Esophagus squamous epithelium (tissue), 5 donors: ENCODE measurements at regions not wholly inside any gene's neighbourhood (a gene's known extent, or its start where the extent isn't known, plus 50 kb on each side); places are given as distances from the start of the nearest gene placed in this dataset.

Experiments
- DNase-seq: peaks from one replicate; lab custom pipeline; 2025; lab: John Stamatoyannopoulos, UW
- H3K27ac ChIP-seq, 4 donors: fragments of 200-600 bp; sonication (generic); one replicate each; pipeline ENCODE4 v1.5.1; 2016 to 2019; ENCODE audit warnings: mild to moderate bottlenecking in 1 of 4
- H3K27me3 ChIP-seq, 4 donors: fragments of 200-600 bp; sonication (generic); 1 replicate in 3 of 4; 2 replicates in 1 of 4; pipeline versions ENCODE4 v1.5.1 to v1.6.0; 2017 to 2021; ENCODE audit warnings: antibody characterized with exemption in 1 of 4
- H3K36me3 ChIP-seq, 3 donors: fragments of 200-600 bp; sonication (generic); one replicate each; pipeline ENCODE4 v1.5.1; 2016 to 2019
- H3K4me1 ChIP-seq, 3 donors: fragments of 200-600 bp; sonication (generic); one replicate each; pipeline ENCODE4 v1.5.1; 2017 to 2019
- H3K4me3 ChIP-seq, 4 donors: fragments of 200-600 bp; sonication (generic); 1 replicate in 3 of 4; 2 replicates in 1 of 4; pipeline ENCODE4 v1.5.1; 2016 to 2019; ENCODE audit warnings: mild to moderate bottlenecking in 2 of 4, moderate library complexity in 1 of 4
- H3K9me3 ChIP-seq, 3 donors: fragments of 200-600 bp; sonication (generic); one replicate each; pipeline ENCODE4 v1.5.1; 2016 to 2019
- POLR2A ChIP-seq, 4 donors: fragments of 450-650 bp; IDR thresholded peaks; one replicate each; pipeline ENCODE4 v1.6.1; 2017; ENCODE audit warnings: antibody characterized with exemption in 4 of 4, mild to moderate bottlenecking in 4 of 4, moderate library complexity in 3 of 4
- WGBS, 2 donors: methylation state at CpG; one replicate each; pipeline ENCODE4 v1.1.5; 2018; 5-methylcytosine and 5-hydroxymethylcytosine counted together
- intact Hi-C: fragments of 100-400 bp; cut with DNase I; formaldehyde crosslinking; loops from one replicate; pipeline ENCODE4 v1.15.0; 2022
- TF ChIP-seq, protein P1 (sequence below), 6 experiments: fragments of 450-650 bp in 4 of 6; fragments of 200-600 bp in 2 of 6; sonication (generic) in 2 of 6; IDR thresholded peaks; one replicate each; pipeline ENCODE4 v1.5.1; 2016 to 2019; ENCODE audit warnings: antibody characterized with exemption in 6 of 6, mild to moderate bottlenecking in 4 of 6, moderate library complexity in 4 of 6
- donor health status: DM: yes; HTN: yes; CAD: no.

DNA sequence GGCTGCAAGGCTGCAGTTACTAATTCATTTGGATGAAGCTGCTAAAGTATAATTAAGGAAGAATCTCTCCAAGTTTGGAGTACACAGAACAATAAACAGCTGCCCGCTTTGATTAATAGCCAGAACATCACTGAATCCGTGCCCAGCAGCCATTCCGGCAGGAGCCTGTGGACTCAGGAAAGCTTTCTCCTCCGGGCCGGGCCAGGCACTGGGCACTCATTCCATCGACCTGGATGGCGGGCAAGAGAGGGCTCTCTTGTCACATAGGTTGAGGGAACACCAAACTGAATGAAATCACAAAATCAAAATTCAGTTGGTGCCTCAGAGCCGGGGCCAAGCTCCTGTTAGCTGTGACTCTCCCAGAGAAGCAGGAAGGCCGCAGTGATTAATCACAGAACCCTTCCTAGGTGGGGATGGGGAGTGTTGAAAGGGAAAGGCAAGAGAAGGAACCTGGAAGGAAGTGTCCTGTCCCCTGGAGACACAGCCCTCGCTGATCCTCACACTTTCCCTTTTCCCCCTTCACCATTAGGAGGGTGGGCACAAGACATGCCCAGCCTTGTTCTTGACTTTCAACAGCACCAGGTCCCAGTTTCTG, 306.7 kb downstream of the NPHP4 start:
- intact Hi-C loops = no loop called here
- 38 to 46% methylated on average over 5 to 8 of the region's 10 CpGs for WGBS, 2 donors
- Histone ChIP-seq H3K4me1 (no peaks in the 10 kb centered on the region), H3K27me3 (peaks cover 0 to 61% (median 0%) of the 10 kb centered on the region in 4 donors), H3K9me3 (no peaks in the 10 kb centered on the region), H3K4me3 (no peak overlapping the region), H3K36me3 (no peaks in the 10 kb centered on the region), H3K27ac (no peak overlapping the region)
- no peak for DNase-seq
- TF ChIP-seq POLR2A (IDR thresholded peaks at IDR 0.05) = no peak
- TF ChIP-seq, protein P1, sequence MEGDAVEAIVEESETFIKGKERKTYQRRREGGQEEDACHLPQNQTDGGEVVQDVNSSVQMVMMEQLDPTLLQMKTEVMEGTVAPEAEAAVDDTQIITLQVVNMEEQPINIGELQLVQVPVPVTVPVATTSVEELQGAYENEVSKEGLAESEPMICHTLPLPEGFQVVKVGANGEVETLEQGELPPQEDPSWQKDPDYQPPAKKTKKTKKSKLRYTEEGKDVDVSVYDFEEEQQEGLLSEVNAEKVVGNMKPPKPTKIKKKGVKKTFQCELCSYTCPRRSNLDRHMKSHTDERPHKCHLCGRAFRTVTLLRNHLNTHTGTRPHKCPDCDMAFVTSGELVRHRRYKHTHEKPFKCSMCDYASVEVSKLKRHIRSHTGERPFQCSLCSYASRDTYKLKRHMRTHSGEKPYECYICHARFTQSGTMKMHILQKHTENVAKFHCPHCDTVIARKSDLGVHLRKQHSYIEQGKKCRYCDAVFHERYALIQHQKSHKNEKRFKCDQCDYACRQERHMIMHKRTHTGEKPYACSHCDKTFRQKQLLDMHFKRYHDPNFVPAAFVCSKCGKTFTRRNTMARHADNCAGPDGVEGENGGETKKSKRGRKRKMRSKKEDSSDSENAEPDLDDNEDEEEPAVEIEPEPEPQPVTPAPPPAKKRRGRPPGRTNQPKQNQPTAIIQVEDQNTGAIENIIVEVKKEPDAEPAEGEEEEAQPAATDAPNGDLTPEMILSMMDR (IDR thresholded peaks at IDR 0.05) = no peak

DNA sequence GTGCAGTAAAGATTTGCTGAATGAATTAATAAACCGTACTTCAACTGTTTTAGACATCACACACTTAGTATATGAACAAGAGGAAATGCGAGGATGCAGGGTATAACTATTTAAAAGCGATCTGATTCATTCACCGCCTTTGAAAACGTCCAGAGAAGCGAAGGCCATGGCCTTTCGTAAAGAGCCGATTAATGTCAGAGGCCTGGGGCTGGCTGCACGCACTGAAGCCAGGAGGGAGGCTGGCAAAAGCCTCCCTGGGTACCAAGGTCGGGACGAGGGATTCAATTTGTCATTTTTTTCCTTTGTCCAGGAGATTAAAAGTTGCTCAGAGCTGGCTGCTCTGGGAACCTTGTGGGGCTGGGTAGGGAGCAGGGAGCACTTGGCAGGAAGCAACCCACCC, 307.4 kb downstream of the NPHP4 start:
- no peak overlapping the region for H3K4me3 ChIP-seq

DNA sequence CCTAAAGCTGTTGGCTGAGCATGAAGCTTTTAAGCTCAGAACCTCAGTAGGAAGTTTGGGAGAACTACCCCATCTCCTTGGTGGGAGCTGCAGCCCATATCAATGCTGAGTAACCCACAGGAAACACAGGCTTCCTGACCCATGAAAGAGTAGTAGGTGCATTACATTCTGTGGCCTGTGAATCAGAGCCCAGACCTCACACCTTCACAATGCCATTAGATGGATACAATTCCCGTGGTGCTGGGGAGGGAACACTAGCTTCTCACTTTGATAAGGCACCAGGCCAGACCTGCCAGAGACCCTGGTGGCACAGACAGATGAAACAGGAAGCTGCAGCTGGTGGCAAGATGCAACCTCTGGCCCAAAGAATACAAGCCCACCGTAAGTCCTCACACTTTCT, 308.8 kb downstream of the NPHP4 start:
- Histone ChIP-seq H3K4me3 (no peak overlapping the region), H3K27me3 (peaks cover 0 to 60% (median 0%) of the 10 kb centered on the region in 4 donors), H3K27ac (no peak overlapping the region), H3K36me3 (no peaks in the 10 kb centered on the region), H3K9me3 (no peaks in the 10 kb centered on the region), H3K4me1 (no peaks in the 10 kb centered on the region)
- no peak for DNase-seq
- 64% methylated on average over 1 of the region's 2 CpGs; no CpG with 5 or more reads in 1 of the 2 donors for WGBS, 2 donors
- TF ChIP-seq, protein P1 (IDR thresholded peaks at IDR 0.05) = no peak
- no peak for TF ChIP-seq POLR2A (IDR thresholded peaks at IDR 0.05)
- intact Hi-C loops = no loop called here

More for the DNA sequence above, 307.4 kb downstream of the NPHP4 start:
- DNase-seq = no peak
- 71 to 74% methylated on average over 11 of the region's 11 CpGs for WGBS, 2 donors
- intact Hi-C loops = no loop called here
- Histone ChIP-seq H3K27ac (no peak overlapping the region), H3K9me3 (no peaks in the 10 kb centered on the region), H3K27me3 (peaks cover 0 to 59% (median 0%) of the 10 kb centered on the region in 4 donors), H3K4me1 (no peaks in the 10 kb centered on the region), H3K36me3 (no peaks in the 10 kb centered on the region)
- TF ChIP-seq POLR2A (IDR thresholded peaks at IDR 0.05) = no peak
- TF ChIP-seq, protein P1 (IDR thresholded peaks at IDR 0.05) = no peak

DNA sequence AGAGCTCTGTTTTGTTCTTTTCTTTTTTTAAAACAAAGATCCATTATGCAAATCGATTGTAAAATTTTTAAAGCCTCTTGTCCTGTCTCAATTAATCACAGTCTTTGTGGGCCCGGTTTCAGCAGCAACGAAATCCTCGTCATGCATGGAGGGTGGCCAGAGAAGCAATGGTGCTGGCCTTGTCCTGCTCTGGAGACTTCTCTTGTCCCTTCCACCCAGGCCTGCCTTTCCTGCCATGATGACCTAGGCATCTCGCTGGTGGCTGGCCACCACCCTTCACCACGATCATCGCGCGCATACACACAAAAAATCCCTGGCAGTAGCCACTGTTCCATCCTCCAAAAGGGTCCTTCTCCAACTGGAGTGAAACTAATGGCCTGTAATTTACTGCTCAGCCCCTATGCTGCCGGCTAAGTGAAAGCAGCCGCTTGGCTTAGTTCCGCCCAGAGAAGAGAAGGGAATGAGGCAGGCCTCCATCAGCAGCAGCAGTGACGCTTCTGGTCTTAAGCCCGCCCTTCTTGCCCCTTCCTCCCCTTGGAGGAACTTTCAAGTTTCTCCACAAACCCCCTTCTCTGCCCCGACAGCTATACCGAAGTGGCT, 309.5 kb downstream of the NPHP4 start:
- H3K27me3 ChIP-seq = peaks cover 0 to 63% (median 0%) of the 10 kb centered on the region in 4 donors
- H3K4me3 ChIP-seq = no peak overlapping the region
- H3K9me3 ChIP-seq = no peaks in the 10 kb centered on the region
- DNase-seq = no peak
- no peak overlapping the region for H3K27ac ChIP-seq
- H3K36me3 ChIP-seq = no peaks in the 10 kb centered on the region
- intact Hi-C loops = no loop called here
- TF ChIP-seq, protein P1 (IDR thresholded peaks at IDR 0.05) = no peak
- TF ChIP-seq POLR2A (IDR thresholded peaks at IDR 0.05) = no peak
- 84 to 85% methylated on average over 16 of the region's 16 CpGs for WGBS, 2 donors
- no peaks in the 10 kb centered on the region for H3K4me1 ChIP-seq

DNA sequence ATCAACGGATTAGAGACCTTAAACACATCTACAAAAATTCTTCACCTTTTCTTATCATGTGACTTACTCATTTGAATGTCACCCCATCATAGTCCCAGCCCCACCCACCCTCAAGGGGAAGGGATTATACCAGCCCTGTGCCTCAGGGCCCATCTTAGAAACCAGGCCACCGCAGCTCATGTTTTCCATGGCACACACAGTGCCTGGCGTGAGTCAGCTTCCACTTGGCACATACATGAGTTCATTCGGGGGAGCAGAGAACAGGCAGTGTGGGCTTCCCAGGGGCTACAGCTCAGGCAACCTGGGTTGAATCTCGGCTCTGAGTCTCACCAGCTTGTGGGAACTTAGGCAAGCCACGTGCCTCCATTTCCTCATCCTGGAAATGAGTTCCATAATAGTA, 310.6 kb downstream of the NPHP4 start:
- Histone ChIP-seq H3K9me3 (no peaks in the 10 kb centered on the region), H3K27me3 (peaks cover 0 to 64% (median 0%) of the 10 kb centered on the region in 4 donors), H3K4me1 (no peaks in the 10 kb centered on the region), H3K4me3 (no peak overlapping the region), H3K36me3 (no peaks in the 10 kb centered on the region), H3K27ac (no peak overlapping the region)
- WGBS, 2 donors = 53 to 68% methylated on average over 3 to 5 of the region's 6 CpGs
- no peak for DNase-seq
- intact Hi-C loops = no loop called here
- no peak for TF ChIP-seq POLR2A (IDR thresholded peaks at IDR 0.05)
- TF ChIP-seq, protein P1 (IDR thresholded peaks at IDR 0.05) = no peak
